Skeletal muscle satellite cell (primary cell): ENCODE measurements at regions not wholly inside any gene's neighbourhood (a gene's known extent, or its start where the extent isn't known, plus 50 kb on each side); places are given as distances from the start of the nearest gene placed in this dataset.

Experiments used
- H3K27me3 ChIP-seq: 2 replicates; pipeline ENCODE4 v1.7.0; 2013; ENCODE audit warnings: low read length; ENCODE audit not compliant: control insufficient read depth, insufficient read depth
- H3K36me3 ChIP-seq: 2 replicates; pipeline ENCODE4 v1.7.0; 2013; ENCODE audit warnings: mild to moderate bottlenecking, control low read depth, low read length; ENCODE audit not compliant: insufficient read depth
- H3K4me1 ChIP-seq: 2 replicates; pipeline ENCODE4 v1.7.0; 2013; ENCODE audit warnings: low read length; ENCODE audit not compliant: control insufficient read depth, insufficient read depth
- H3K4me2 ChIP-seq: 2 replicates; pipeline ENCODE4 v1.7.0; 2013; ENCODE audit warnings: mild to moderate bottlenecking, low read length
- H3K4me3 ChIP-seq: 2 replicates; pipeline ENCODE4 v1.7.0; 2013; ENCODE audit warnings: low read length
- H3K9ac ChIP-seq: 2 replicates; pipeline ENCODE4 v1.7.0; 2013; ENCODE audit warnings: mild to moderate bottlenecking, low read depth, low read length, moderate library complexity
- H3K9me3 ChIP-seq: replicated peaks from 2 replicates; pipeline ENCODE4 v1.7.0; 2013; ENCODE audit warnings: mild to moderate bottlenecking, control low read depth, low read length

- no peak overlapping the region for H3K4me2 ChIP-seq
- no peaks in the 10 kb centered on the region for H3K36me3 ChIP-seq
- H3K27me3 ChIP-seq: no peaks in the 10 kb centered on the region
- no peaks in the 10 kb centered on the region for H3K4me1 ChIP-seq
- H3K4me3 ChIP-seq: no peak overlapping the region
- no peaks in the 10 kb centered on the region for H3K9me3 ChIP-seq
- no peak overlapping the region for H3K9ac ChIP-seq
Measured at GRCh38 chr18:39730606-39731005, 2165.0 kb upstream of the CELF4 start.

- no peaks in the 10 kb centered on the region for H3K9me3 ChIP-seq
- H3K36me3 ChIP-seq: no peaks in the 10 kb centered on the region
- no peak overlapping the region for H3K4me2 ChIP-seq
- no peak overlapping the region for H3K4me3 ChIP-seq
- peaks cover 7% of the 10 kb centered on the region for H3K4me1 ChIP-seq
- H3K27me3 ChIP-seq: no peaks in the 10 kb centered on the region
- H3K9ac ChIP-seq: no peak overlapping the region
Measured at GRCh38 chr18:39724652-39725051, 2159.1 kb upstream of the CELF4 start.

GRCh38 chr18:39721712-39722111 lies 2156.1 kb upstream of the CELF4 start:
- Histone ChIP-seq H3K4me2 (no peak overlapping the region), H3K9ac (no peak overlapping the region), H3K36me3 (no peaks in the 10 kb centered on the region), H3K4me1 (peaks cover 7% of the 10 kb centered on the region), H3K27me3 (no peaks in the 10 kb centered on the region), H3K9me3 (no peaks in the 10 kb centered on the region), H3K4me3 (no peak overlapping the region)

- Histone ChIP-seq H3K36me3 (no peaks in the 10 kb centered on the region), H3K4me1 (no peaks in the 10 kb centered on the region), H3K4me3 (no peak overlapping the region)
Measured at GRCh38 chr18:39713961-39714360, 2148.4 kb upstream of the CELF4 start.

GRCh38 chr18:39711701-39712100 lies 2146.1 kb upstream of the CELF4 start:
- no peaks in the 10 kb centered on the region for H3K27me3 ChIP-seq
- H3K36me3 ChIP-seq: no peaks in the 10 kb centered on the region

More at GRCh38 chr18:39713961-39714360, 2148.4 kb upstream of the CELF4 start:
- Histone ChIP-seq H3K4me2 (no peak overlapping the region), H3K9me3 (no peaks in the 10 kb centered on the region), H3K27me3 (no peaks in the 10 kb centered on the region), H3K9ac (no peak overlapping the region)

GRCh38 chr18:39705362-39705761 lies 2139.8 kb upstream of the CELF4 start:
- no peak overlapping the region for H3K4me2 ChIP-seq
- no peaks in the 10 kb centered on the region for H3K36me3 ChIP-seq
- no peak overlapping the region for H3K4me3 ChIP-seq
- peaks cover 4% of the 10 kb centered on the region for H3K9me3 ChIP-seq
- no peaks in the 10 kb centered on the region for H3K4me1 ChIP-seq
- H3K27me3 ChIP-seq: no peaks in the 10 kb centered on the region
- H3K9ac ChIP-seq: no peak overlapping the region

More at GRCh38 chr18:39711701-39712100, 2146.1 kb upstream of the CELF4 start:
- no peaks in the 10 kb centered on the region for H3K9me3 ChIP-seq
- no peak overlapping the region for H3K4me3 ChIP-seq
- H3K4me1 ChIP-seq: no peaks in the 10 kb centered on the region
- H3K4me2 ChIP-seq: no peak overlapping the region
- H3K9ac ChIP-seq: no peak overlapping the region

GRCh38 chr18:39702888-39703287 lies 2137.3 kb upstream of the CELF4 start:
- Histone ChIP-seq H3K4me1 (no peaks in the 10 kb centered on the region), H3K4me2 (no peak overlapping the region), H3K36me3 (no peaks in the 10 kb centered on the region), H3K9me3 (peaks cover 4% of the 10 kb centered on the region), H3K9ac (no peak overlapping the region), H3K27me3 (no peaks in the 10 kb centered on the region), H3K4me3 (no peak overlapping the region)

- Histone ChIP-seq H3K9me3 (peaks cover 4% of the 10 kb centered on the region), H3K36me3 (no peaks in the 10 kb centered on the region), H3K27me3 (no peaks in the 10 kb centered on the region), H3K4me3 (no peak overlapping the region), H3K4me2 (no peak overlapping the region), H3K4me1 (no peaks in the 10 kb centered on the region), H3K9ac (no peak overlapping the region)
Measured at GRCh38 chr18:39701839-39702238, 2136.2 kb upstream of the CELF4 start.

GRCh38 chr18:39701055-39701783 lies 2135.6 kb upstream of the CELF4 start:
- H3K36me3 ChIP-seq: no peaks in the 10 kb centered on the region
- no peak overlapping the region for H3K4me3 ChIP-seq
- no peaks in the 10 kb centered on the region for H3K27me3 ChIP-seq
- no peak overlapping the region for H3K9ac ChIP-seq
- peaks cover 4% of the 10 kb centered on the region for H3K9me3 ChIP-seq
- no peaks in the 10 kb centered on the region for H3K4me1 ChIP-seq
- no peak overlapping the region for H3K4me2 ChIP-seq

- Histone ChIP-seq H3K4me3 (no peak overlapping the region), H3K9me3 (peaks cover 4% of the 10 kb centered on the region), H3K36me3 (no peaks in the 10 kb centered on the region), H3K27me3 (no peaks in the 10 kb centered on the region), H3K4me1 (no peaks in the 10 kb centered on the region), H3K4me2 (no peak overlapping the region), H3K9ac (no peak overlapping the region)
Measured at GRCh38 chr18:39699340-39699964, 2133.9 kb upstream of the CELF4 start.

GRCh38 chr18:39698436-39698835 lies 2132.8 kb upstream of the CELF4 start:
- H3K27me3 ChIP-seq: no peaks in the 10 kb centered on the region
- no peaks in the 10 kb centered on the region for H3K36me3 ChIP-seq
- H3K4me3 ChIP-seq: no peak overlapping the region
- H3K9ac ChIP-seq: no peak overlapping the region
- H3K4me2 ChIP-seq: no peak overlapping the region
- peaks cover 4% of the 10 kb centered on the region for H3K9me3 ChIP-seq
- no peaks in the 10 kb centered on the region for H3K4me1 ChIP-seq

GRCh38 chr18:39693359-39693758 lies 2127.8 kb upstream of the CELF4 start:
- Histone ChIP-seq H3K4me2 (no peak overlapping the region), H3K36me3 (no peaks in the 10 kb centered on the region), H3K27me3 (no peaks in the 10 kb centered on the region)

More at GRCh38 chr18:39693359-39693758, 2127.8 kb upstream of the CELF4 start:
- Histone ChIP-seq H3K9ac (no peak overlapping the region), H3K9me3 (no peaks in the 10 kb centered on the region), H3K4me1 (no peaks in the 10 kb centered on the region), H3K4me3 (no peak overlapping the region)
